H9 (cell line): ENCODE measurements at regions not wholly inside any gene's neighbourhood (a gene's known extent, or its start where the extent isn't known, plus 50 kb on each side); places are given as distances from the start of the nearest gene placed in this dataset.

ENCODE experiments used
- DNase-seq: peaks from one replicate; pipeline ENCODE4 v3.0.0-alpha.2; 2017
- H2AFZ ChIP-seq: one replicate; pipeline ENCODE4 v1.6.1; 2013; ENCODE audit warnings: mild to moderate bottlenecking, low read length, control low read depth, moderate library complexity
- H2AK5ac ChIP-seq: 2 replicates; pipeline ENCODE4 v1.6.1; 2013; ENCODE audit warnings: low read length, control low read depth, mixed read lengths; ENCODE audit not compliant: insufficient read length
- H2BK120ac ChIP-seq: one replicate; pipeline ENCODE4 v1.6.1; 2013; ENCODE audit warnings: low read depth, mild to moderate bottlenecking, low read length, control low read depth, inconsistent platforms; ENCODE audit not compliant: poor library complexity, severe bottlenecking
- H2BK12ac ChIP-seq: 2 replicates; pipeline ENCODE4 v1.6.1; 2013; ENCODE audit warnings: low read length, control low read depth, mixed read lengths, low read depth; ENCODE audit not compliant: insufficient read length
- H2BK15ac ChIP-seq: 2 replicates; pipeline ENCODE4 v1.6.1; 2013; ENCODE audit warnings: low read depth, low read length, control low read depth
- H2BK20ac ChIP-seq: one replicate; pipeline ENCODE4 v1.6.1; 2013; ENCODE audit warnings: low read depth, mild to moderate bottlenecking, low read length, control low read depth, inconsistent platforms; ENCODE audit not compliant: poor library complexity, severe bottlenecking
- H2BK5ac ChIP-seq: 2 replicates; pipeline ENCODE4 v1.6.1; 2013; ENCODE audit warnings: low read length, control low read depth, mixed read lengths; ENCODE audit not compliant: insufficient read length
- H3K14ac ChIP-seq: 2 replicates; pipeline ENCODE4 v1.6.1; 2013; ENCODE audit warnings: low read length, control low read depth; ENCODE audit not compliant: insufficient read depth
- H3K18ac ChIP-seq: 2 replicates; pipeline ENCODE4 v1.6.1; 2013; ENCODE audit warnings: low read depth, mild to moderate bottlenecking, mixed read lengths, low read length, control low read depth; ENCODE audit not compliant: insufficient read length
- H3K23ac ChIP-seq: 2 replicates; pipeline ENCODE4 v1.6.1; 2013; ENCODE audit warnings: low read length, control low read depth, mixed read lengths, low read depth; ENCODE audit not compliant: insufficient read length
- H3K23me2 ChIP-seq: 2 replicates; pipeline ENCODE4 v1.6.1; 2013; ENCODE audit warnings: low read depth, mild to moderate bottlenecking, mixed read lengths, low read length, control low read depth; ENCODE audit not compliant: insufficient read length, poor library complexity, severe bottlenecking
- H3K27ac ChIP-seq: 2 replicates; pipeline ENCODE4 v1.5.1; 2013; ENCODE audit warnings: low read length, control low read depth, mixed read lengths, low read depth; ENCODE audit not compliant: insufficient read length
- H3K27me3 ChIP-seq: 2 replicates; pipeline ENCODE4 v1.6.1; 2013; ENCODE audit warnings: low read length, control low read depth, inconsistent platforms; ENCODE audit not compliant: insufficient read depth
- H3K4ac ChIP-seq: 2 replicates; pipeline ENCODE4 v1.6.1; 2013; ENCODE audit warnings: low read depth, mild to moderate bottlenecking, control low read depth, inconsistent platforms, low read length, moderate library complexity
- H3K4me1 ChIP-seq: 2 replicates; pipeline ENCODE4 v1.6.1; 2013; ENCODE audit warnings: low read length, control low read depth, inconsistent platforms; ENCODE audit not compliant: insufficient read depth
- H3K4me2 ChIP-seq: 2 replicates; pipeline ENCODE4 v1.6.1; 2013; ENCODE audit warnings: low read length, control low read depth, mixed read lengths; ENCODE audit not compliant: insufficient read length, insufficient read depth
- H3K56ac ChIP-seq: 2 replicates; pipeline ENCODE4 v1.6.1; 2013; ENCODE audit warnings: low read depth, mild to moderate bottlenecking, mixed read lengths, low read length, control low read depth; ENCODE audit not compliant: insufficient read length
- H3K79me1 ChIP-seq: 2 replicates; pipeline ENCODE4 v1.6.1; 2013; ENCODE audit warnings: low read depth, mild to moderate bottlenecking, moderate library complexity, low read length, control low read depth, inconsistent platforms; ENCODE audit not compliant: insufficient read depth, poor library complexity, severe bottlenecking
- H3K79me2 ChIP-seq: 2 replicates; pipeline ENCODE4 v1.6.1; 2013; ENCODE audit warnings: low read length, control low read depth, inconsistent platforms; ENCODE audit not compliant: insufficient read depth
- H3K9ac ChIP-seq: 2 replicates; pipeline ENCODE4 v1.6.1; 2013; ENCODE audit warnings: low read length, control low read depth, mixed read lengths; ENCODE audit not compliant: insufficient read length; ENCODE audit errors: extremely low read depth
- H3K9me3 ChIP-seq: one replicate; pipeline ENCODE4 v1.6.1; 2013; ENCODE audit warnings: low read depth, low read length, inconsistent platforms; ENCODE audit not compliant: control insufficient read depth
- H3T11ph ChIP-seq: one replicate; pipeline ENCODE4 v1.6.1; 2013; ENCODE audit warnings: mild to moderate bottlenecking, low read length, control low read depth, inconsistent platforms
- H4K20me1 ChIP-seq: one replicate; pipeline ENCODE4 v1.6.1; 2013; ENCODE audit not compliant: control insufficient read depth, insufficient read length, insufficient read depth
- H4K5ac ChIP-seq: 2 replicates; pipeline ENCODE4 v1.6.1; 2013; ENCODE audit warnings: low read depth, mild to moderate bottlenecking, mixed read lengths, low read length, control low read depth; ENCODE audit not compliant: insufficient read length
- H4K8ac ChIP-seq: replicated peaks from 2 replicates; pipeline ENCODE4 v1.6.1; 2013; ENCODE audit warnings: low read length, control low read depth, mixed read lengths, low read depth; ENCODE audit not compliant: insufficient read length
- H4K91ac ChIP-seq: 2 replicates; pipeline ENCODE4 v1.6.1; 2013; ENCODE audit warnings: low read depth, mild to moderate bottlenecking, moderate library complexity, mixed read lengths, low read length, control low read depth; ENCODE audit not compliant: insufficient read length
- H3K27ac Mint-ChIP-seq, 3 experiments: 2 replicates in 2 of 3; 3 replicates in 1 of 3; pipeline ENCODE4 v1.8.0; 2020 to 2021; ENCODE audit warnings: mixed read lengths in 3 of 3, mild to moderate bottlenecking in 1 of 3, moderate library complexity in 1 of 3
- H3K27me3 Mint-ChIP-seq: 2 replicates; pipeline ENCODE4 v1.8.0; 2021; ENCODE audit warnings: low read depth, mild to moderate bottlenecking, moderate library complexity, mixed read lengths
- H3K36me3 Mint-ChIP-seq, 3 experiments: 2 replicates in 2 of 3; 3 replicates in 1 of 3; pipeline ENCODE4 v1.8.0; 2020 to 2021; ENCODE audit warnings: low read depth in 3 of 3, mixed read lengths in 3 of 3; ENCODE audit not compliant: insufficient read depth in 1 of 3
- H3K4me1 Mint-ChIP-seq, 2 experiments: 2 replicates each; pipeline ENCODE4 v1.8.0; 2020; ENCODE audit warnings: mixed read lengths in 2 of 2
- H3K4me3 Mint-ChIP-seq, 2 experiments: 2 replicates in 1 of 2; 3 replicates in 1 of 2; pipeline ENCODE4 v1.8.0; 2020 to 2021; ENCODE audit warnings: mild to moderate bottlenecking in 2 of 2, mixed read lengths in 2 of 2, moderate library complexity in 1 of 2
- H3K9me3 Mint-ChIP-seq, 2 experiments: 2 replicates in 1 of 2; 3 replicates in 1 of 2; pipeline ENCODE4 v1.8.0; 2020; ENCODE audit warnings: mild to moderate bottlenecking in 2 of 2, mixed read lengths in 2 of 2, moderate library complexity in 1 of 2
- WGBS: extraction: QIAGEN DNeasy Blood & Tissue Kit; methylation state at CpG from one replicate; pipeline ENCODE4 v1.1.7; 2013; ENCODE audit warnings: missing lambda C conversion rate, low lambda C conversion rate, mixed read lengths; ENCODE audit not compliant: insufficient read length; ENCODE audit errors: extremely low coverage; 5-methylcytosine and 5-hydroxymethylcytosine counted together
- TF ChIP-seq, protein P1 (sequence below): fragments of 200-600 bp; sonication (generic); conservative IDR thresholded peaks from 3 replicates; pipeline ENCODE4 v1.8.0; 2021; ENCODE audit warnings: antibody characterized with exemption, mild to moderate bottlenecking

DNA sequence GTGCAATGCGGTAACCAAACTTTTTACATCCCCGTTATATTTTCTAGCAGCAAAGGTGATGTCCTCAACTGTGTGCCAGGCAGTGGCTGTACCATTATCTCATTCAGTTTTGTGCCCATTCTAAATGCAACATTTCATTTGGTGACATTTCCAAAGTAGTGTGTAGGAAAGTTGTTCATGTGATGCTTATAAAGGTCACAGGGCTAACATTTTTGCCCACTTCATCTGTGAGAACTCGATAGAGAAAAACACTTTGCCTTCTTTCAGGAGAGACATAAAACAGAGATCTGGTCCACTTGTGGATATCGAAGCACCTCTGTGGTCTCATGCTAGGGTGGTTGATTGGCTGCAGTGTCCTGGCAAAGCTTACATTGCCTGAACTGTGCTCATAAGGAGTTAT lies 414.2 kb upstream of the PDE3A start:
- H3T11ph ChIP-seq, result no peak overlapping the region
- no peaks in the 10 kb centered on the region for H3K23me2 ChIP-seq
- no peaks in the 10 kb centered on the region for H3K79me2 ChIP-seq
- H3K4ac ChIP-seq, result no peak overlapping the region
- H3K27ac ChIP-seq, result no peak overlapping the region
- H4K5ac ChIP-seq, result no peak overlapping the region
- no peak overlapping the region for H3K56ac ChIP-seq
- H2BK12ac ChIP-seq, result no peak overlapping the region
- no peak overlapping the region for H3K23ac ChIP-seq
- H3K18ac ChIP-seq, result no peak overlapping the region
- no peak overlapping the region for H3K4me2 ChIP-seq
- no peak overlapping the region for H2BK15ac ChIP-seq
- WGBS, result no CpG with 5 or more reads among the region's 4 CpGs
- no peak overlapping the region for H4K8ac ChIP-seq
- H2AFZ ChIP-seq, result no peak overlapping the region
- H3K27me3 ChIP-seq, result no peaks in the 10 kb centered on the region
- no peaks in the 10 kb centered on the region for H4K20me1 ChIP-seq
- H3K4me1 ChIP-seq, result no peaks in the 10 kb centered on the region
- H3K14ac ChIP-seq, result no peak overlapping the region
- H2BK20ac ChIP-seq, result no peak overlapping the region
- no peak overlapping the region for H3K9ac ChIP-seq
- no peak overlapping the region for H4K91ac ChIP-seq
- Mint-ChIP-seq H3K27ac (no peak overlapping the region), H3K9me3 (no peaks in the 10 kb centered on the region), H3K4me1 (no peaks in the 10 kb centered on the region), H3K36me3 (no peaks in the 10 kb centered on the region), H3K27me3 (no peaks in the 10 kb centered on the region), H3K4me3 (no peak overlapping the region)
- no peaks in the 10 kb centered on the region for H3K79me1 ChIP-seq
- no peak for DNase-seq
- H3K9me3 ChIP-seq, result no peaks in the 10 kb centered on the region
- TF ChIP-seq, protein P1, sequence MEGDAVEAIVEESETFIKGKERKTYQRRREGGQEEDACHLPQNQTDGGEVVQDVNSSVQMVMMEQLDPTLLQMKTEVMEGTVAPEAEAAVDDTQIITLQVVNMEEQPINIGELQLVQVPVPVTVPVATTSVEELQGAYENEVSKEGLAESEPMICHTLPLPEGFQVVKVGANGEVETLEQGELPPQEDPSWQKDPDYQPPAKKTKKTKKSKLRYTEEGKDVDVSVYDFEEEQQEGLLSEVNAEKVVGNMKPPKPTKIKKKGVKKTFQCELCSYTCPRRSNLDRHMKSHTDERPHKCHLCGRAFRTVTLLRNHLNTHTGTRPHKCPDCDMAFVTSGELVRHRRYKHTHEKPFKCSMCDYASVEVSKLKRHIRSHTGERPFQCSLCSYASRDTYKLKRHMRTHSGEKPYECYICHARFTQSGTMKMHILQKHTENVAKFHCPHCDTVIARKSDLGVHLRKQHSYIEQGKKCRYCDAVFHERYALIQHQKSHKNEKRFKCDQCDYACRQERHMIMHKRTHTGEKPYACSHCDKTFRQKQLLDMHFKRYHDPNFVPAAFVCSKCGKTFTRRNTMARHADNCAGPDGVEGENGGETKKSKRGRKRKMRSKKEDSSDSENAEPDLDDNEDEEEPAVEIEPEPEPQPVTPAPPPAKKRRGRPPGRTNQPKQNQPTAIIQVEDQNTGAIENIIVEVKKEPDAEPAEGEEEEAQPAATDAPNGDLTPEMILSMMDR, result no peak
- no peak overlapping the region for H2BK120ac ChIP-seq
- no peak overlapping the region for H2AK5ac ChIP-seq
- H2BK5ac ChIP-seq, result no peak overlapping the region
